NCI-H2227 treated with DMSO at 0.1 percent for 48 hours (cell line): ENCODE measurements at regions not wholly inside any gene's neighbourhood (a gene's known extent, or its start where the extent isn't known, plus 50 kb on each side); places are given as distances from the start of the nearest gene placed in this dataset.
"Not testable (repeated sequence)": the region's sequence is repeated elsewhere in the genome, so short reads cannot be mapped to it uniquely, and the experiment has no call there.

Experiments
- DNase-seq: peaks from one replicate; lab custom pipeline; 2025; lab: John Stamatoyannopoulos, UW

- DNase-seq, result no peak
These were observed 193.7 kb upstream of the SVIL start for GRCh38 chr10:29828440-29828894.

GRCh38 chr10:29827512-29827911 is 192.7 kb upstream of the SVIL start:
- no peak for DNase-seq

DNA sequence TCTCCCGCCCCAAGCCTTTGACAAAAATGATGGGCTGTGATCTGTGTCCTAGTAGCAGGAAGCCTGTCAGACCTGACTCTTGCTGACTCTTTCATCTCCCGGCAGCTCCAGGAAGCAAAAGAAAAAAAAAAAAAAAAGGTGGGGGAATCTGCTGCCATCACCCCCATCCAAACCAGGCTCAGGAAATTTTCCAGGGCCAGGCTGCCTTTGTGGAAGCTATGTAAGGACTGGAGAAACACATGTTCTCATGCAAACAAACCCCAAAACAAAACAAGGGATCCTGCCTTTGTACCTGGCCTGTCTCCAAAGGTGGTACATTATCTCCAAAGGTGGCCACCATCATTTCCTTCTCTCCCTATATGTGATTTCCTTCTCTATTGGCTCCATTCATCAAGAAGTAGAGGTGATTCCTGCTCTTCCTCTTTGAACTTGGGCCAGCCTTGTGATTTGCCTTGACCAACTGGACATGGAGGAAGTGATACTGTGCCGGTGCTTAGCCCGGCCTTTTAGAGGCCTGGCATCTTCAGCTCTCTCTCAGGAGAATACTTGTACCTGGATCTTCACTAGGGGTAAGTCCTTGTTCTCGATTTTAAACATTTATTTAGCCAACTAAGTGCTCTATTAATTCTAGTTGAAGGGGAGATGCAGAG is 192.2 kb upstream of the SVIL start:
- DNase-seq, result no peak

GRCh38 chr10:29826221-29826620 is 191.4 kb upstream of the SVIL start:
- no peak for DNase-seq

DNA sequence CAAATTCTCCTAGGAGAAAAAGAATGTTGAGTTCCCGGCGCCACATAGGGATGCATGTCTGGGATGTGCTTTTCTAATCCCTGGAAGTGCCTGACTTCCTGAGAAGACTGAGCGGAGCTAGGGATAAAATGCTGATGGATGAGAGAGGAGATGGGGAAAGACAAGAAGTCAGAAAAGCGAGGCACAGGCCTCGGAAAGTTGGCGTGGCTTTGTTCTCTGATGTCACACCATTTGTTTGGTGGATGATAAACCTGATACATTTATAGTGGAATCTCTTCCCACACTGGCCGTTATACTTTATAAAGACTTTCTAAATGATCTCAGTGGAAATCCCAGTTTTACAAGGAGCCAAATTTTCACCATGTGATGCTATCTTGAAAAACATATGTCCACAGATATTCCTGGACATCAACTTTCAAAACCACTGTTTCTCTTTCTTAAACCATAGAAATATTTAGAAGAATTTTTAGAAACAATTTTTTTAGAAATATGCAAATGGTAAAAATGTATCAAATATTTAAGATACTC is 188.8 kb upstream of the SVIL start:
- DNase-seq, result no peak

DNA sequence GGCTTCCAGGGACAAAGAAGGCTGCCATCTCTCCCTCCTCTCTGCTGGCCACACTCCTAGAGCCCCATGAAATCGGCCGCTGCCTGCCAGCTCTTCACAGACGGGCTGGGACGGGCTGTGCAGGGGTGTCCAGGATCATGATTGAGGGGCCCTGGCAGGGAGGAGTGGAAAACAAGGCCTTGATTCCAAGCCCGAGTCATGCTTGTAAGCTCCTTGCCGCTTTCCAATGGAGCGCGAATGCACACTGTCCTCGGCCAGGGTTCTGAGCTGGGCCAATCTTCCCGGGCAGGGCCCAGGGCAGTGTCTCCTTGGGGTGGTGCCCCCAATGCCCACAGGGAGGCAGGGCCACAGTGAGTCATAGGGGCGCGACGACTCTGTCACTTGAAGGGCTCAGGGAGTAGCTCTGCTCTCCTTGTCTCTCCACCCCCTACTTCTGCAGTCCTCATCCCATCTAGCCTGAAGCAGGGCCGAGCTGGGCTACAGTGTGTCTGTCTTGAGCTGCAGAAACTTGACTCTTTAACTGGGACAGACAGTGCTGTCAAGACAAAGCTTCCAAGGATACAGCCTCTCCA is 186.2 kb upstream of the SVIL start:
- no peak for DNase-seq

DNA sequence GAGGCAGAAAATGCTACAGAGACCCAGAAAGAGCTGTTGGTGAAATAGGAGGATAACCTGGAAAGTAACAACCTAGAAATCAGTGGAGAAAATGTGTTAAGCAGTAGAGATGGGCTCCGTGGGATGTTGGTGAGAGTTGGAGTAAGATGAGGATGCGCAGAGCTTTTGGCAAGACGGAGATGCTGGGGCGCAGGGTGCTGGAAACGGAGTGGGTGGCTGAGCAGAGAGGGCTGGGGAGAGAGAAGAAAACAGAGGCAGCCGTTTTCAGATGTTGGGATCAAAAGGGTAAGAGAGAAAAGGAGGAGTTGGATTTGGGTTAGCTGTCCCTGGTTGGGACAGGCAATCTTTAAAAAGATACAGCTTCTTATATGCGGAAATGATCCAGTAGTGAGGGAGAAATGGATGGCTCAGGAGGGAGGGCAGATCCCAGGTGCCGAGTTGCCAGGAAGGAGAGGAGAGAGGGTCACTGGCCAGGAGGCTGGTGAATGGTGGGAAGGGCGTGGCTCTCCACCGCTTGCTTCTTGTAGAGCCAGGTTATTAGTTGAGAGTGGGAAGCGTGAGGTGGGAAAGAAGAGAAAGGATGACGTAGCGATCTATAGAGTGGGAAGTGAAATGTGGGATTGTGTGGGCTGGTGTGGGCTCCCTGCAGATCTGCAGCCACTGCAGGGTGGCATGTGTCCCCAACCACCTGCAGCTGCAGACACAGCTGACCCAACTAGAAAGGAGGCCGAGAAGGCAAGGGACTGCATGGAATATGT is 182.2 kb upstream of the SVIL start:
- no peak for DNase-seq

DNA sequence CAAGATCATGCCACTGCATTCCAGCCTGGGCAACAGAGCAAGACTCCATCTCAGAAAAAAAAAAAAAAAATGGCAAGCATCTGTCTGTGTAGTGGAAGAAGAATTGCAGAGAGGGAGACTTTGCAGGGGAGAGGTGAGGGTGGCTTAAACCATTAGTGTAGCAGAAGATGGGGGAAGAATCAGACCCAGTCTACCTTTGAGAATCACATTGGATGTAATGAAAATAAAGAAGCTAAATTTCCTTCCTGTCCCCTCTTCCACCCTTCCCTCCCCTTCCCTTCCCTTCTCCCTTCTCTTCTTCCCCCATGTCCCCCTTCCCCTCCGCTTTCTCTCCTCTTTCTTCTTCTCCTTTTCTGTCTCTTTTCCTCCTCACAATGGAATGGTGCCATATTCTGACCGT is 180.8 kb upstream of the SVIL start:
- DNase-seq, result no peak

DNA sequence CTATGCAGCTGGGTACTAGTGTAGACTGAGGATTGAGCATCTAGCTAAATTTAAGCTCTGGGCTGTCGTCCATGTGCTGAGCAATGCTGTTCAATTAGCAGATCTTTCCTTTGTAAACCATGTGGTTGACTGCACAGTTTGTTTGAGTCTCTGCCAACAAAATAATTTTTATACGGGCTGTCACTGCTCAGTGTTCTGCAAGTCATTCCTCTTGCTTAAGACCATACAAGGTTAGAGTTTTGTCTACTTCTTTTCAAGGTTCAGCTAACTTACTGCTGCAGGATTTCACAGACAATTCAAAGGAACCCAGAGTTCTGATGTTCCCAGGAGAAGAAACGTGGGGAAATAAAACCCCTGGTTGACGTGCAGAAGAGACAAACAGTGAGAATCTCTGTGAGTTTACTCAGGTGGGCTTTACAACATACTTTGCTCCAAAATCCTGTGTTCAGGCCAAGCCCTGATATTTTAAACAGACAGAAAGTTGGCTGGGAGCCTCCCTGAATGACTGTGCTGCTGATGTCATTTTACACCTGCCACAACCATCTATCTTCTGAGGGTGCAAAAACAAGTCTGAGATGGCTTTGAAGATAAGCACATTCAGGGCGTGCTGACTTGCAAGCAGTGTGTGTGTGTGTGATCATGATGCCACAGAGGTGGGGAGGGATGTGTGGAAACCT is 177.1 kb upstream of the SVIL start:
- DNase-seq, result no peak

- DNase-seq, result no peak
These were observed 176.0 kb upstream of the SVIL start for GRCh38 chr10:29810816-29811215.

DNA sequence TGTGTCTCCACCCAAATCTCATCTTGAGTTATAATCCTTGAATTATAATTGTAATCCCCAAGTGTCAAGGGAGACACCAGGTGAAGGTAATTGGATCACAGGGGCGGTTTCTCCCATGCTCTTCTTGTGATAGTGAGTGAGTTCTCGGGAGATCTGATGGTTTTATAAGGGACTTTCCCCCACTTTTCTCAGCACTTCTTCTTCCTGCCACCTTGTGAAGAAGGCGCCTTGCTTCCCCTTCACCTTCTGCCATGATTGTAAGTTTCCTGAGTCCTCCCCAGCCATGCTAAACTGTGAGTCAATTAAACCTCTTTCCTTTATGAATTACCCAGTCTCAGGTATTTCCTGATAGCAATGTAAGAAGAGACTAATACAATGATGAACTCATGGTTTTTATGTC is 175.5 kb upstream of the SVIL start:
- not testable (repeated sequence) for DNase-seq

DNA sequence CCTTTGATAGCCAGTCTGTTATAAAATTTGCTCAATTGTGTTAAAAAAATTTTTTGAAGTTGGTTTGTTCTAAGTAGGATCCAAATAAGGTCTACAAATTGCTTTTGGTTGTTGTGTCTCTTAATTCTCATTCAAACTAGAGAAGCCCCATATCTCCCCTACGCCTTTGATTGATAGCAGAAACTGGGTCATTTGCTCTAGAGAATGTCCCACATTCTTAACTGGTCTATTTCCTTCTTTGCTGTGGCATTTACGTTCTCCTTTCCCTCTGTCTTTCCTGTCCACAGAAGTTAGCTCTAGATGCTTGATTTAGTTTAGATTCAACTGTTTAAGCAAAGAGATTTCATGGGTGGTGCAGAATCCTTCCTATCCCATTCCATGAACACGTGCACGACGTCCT is 174.6 kb upstream of the SVIL start:
- DNase-seq, result no peak

DNA sequence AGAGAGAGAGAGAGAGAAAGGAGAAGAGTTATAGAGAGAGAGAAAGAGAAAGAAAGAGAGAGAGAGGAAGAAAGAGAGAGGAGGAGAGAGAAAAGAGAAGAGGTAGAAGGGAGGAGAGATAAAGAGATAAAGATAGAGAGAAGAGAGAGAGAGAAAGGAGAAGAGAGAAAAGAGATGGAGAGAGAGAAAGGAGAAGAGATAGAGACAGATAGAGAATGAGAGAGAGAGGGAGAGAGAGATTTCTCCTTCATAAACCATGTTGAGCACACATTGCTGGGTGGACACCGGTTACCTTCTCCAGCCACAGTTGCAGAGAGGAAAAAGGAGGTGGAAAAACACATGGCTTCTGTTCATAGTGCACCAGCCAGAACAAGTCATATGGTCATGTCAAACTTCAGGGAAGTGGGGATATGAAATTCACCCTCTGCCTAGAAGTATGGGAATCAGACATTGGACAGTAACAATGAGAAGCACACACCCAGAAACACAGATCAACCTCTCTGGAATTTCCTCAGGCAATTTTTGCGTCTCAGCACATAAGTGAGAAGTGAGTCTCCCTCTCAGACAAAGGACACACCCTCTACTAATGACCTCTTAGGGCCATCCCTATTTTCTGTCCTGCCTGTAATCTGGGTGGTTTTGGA is 172.5 kb upstream of the SVIL start:
- no peak for DNase-seq

- DNase-seq, result no peak
These were observed 171.6 kb upstream of the SVIL start for GRCh38 chr10:29806350-29806788.

DNA sequence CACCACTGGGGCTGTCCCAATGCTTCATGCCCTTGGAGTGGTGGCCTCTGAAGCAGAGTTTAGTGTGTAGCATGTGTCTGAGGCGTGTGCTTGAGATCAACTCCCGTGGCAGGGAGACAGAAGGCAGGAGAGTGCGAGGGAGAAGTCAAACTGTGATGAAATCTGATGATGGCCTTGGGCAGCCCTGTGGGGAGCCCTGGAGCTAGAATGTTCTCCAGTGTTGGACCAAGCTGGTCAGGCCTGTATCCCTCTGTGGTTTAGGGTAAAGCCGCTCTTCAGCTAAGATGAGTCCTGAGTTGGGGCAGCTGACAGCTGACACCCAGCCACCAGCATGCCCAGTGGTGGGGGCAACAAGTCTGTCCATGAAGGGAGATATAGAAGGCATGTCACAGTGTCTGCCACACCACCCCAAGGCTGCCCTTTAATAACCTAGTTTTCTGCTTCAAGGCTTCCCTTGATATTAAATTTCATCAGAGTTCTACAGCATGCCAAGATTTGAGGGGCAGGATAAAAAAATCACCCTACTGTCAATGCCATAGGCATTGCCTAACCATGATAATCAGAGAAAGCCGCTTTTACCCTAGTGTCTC is 170.5 kb upstream of the SVIL start:
- DNase-seq, result no peak

- DNase-seq, result no peak
These were observed 169.5 kb upstream of the SVIL start for GRCh38 chr10:29804025-29804852.

DNA sequence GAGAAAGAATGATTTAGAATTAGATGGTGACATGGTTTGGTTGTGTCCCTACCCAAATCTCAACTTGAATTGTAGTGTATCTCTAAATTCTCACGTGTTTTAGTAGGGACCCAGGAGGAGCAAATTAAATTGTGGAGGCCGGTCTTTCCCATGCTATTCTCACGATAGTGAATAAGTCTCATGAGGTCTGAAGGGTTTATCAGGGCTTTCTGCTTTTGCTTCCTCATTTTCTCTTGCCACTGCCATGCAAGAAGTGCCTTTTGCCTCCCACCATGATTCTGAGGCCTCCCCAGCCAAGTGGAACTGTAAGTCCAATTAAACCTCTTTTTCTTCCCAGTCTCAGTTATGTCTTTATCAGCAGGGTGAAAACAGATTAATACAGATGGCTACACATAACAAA is 167.4 kb upstream of the SVIL start:
- DNase-seq, result no peak

- DNase-seq, result no peak
These were observed 164.3 kb upstream of the SVIL start for GRCh38 chr10:29798921-29799690.

DNA sequence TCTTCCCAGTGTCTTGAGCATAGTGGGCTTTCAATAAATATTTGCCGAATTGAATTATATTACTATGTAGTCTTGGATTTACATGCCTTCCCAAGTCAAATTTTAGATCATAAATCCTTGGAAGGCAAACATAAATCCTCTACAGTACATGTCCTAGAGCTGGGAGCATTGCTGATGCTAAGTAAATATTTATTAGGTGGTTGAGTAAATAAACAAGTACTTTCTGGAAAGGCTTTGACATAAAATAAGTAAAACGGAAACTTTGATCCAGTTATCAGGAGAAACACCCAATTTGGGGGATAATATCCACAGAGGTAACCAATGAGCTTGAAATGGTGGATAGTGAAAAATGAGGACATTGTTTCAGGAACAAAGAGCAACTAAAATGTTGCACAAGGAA is 162.8 kb upstream of the SVIL start:
- DNase-seq, result no peak

GRCh38 chr10:29795850-29796249 is 161.1 kb upstream of the SVIL start:
- no peak for DNase-seq
